Hippocampal formation (tissue), 2 donors: ENCODE measurements at regions not wholly inside any gene's neighbourhood (a gene's known extent, or its start where the extent isn't known, plus 50 kb on each side); places are given as distances from the start of the nearest gene placed in this dataset.
A peak's percentile ranks its signal among the peaks of the same experiment; 100 is the strongest.

Experiments
- DNase-seq, 2 donors: peaks; one replicate each; lab custom pipeline; 2025; lab: John Stamatoyannopoulos, UW

- DNase-seq: no peak
Measured at GRCh38 chr6:168157272-168158212, 78.5 kb upstream of the FRMD1 start.

- no peak for DNase-seq
Measured at GRCh38 chr6:168156742-168157265, 77.8 kb upstream of the FRMD1 start.

- no peak for DNase-seq
Measured at GRCh38 chr6:168155821-168156741, 77.1 kb upstream of the FRMD1 start.

GRCh38 chr6:168155193-168155592, 76.2 kb upstream of the FRMD1 start:
- DNase-seq: no peak

GRCh38 chr6:168154263-168154917, 75.4 kb upstream of the FRMD1 start:
- no peak for DNase-seq

- no peak for DNase-seq
Measured at GRCh38 chr6:168153553-168153952, 74.5 kb upstream of the FRMD1 start.

- DNase-seq: no peak
Measured at GRCh38 chr6:168152980-168153379, 74.0 kb upstream of the FRMD1 start.

- DNase-seq: no peak
Measured at GRCh38 chr6:168152306-168152963, 73.4 kb upstream of the FRMD1 start.

GRCh38 chr6:168150551-168151320, 71.7 kb upstream of the FRMD1 start:
- peak in 1 of 2 donors; percentile 20 for DNase-seq

GRCh38 chr6:168149015-168149414, 70.0 kb upstream of the FRMD1 start:
- DNase-seq: no peak

- no peak for DNase-seq
Measured at GRCh38 chr6:168148231-168148849, 69.3 kb upstream of the FRMD1 start.

GRCh38 chr6:168147205-168147738, 68.3 kb upstream of the FRMD1 start:
- no peak for DNase-seq

- no peak for DNase-seq
Measured at GRCh38 chr6:168145747-168146596, 67.0 kb upstream of the FRMD1 start.

GRCh38 chr6:168139121-168139520, 60.1 kb upstream of the FRMD1 start:
- DNase-seq: no peak

- no peak for DNase-seq
Measured at GRCh38 chr6:168138436-168138835, 59.4 kb upstream of the FRMD1 start.

- no peak for DNase-seq
Measured at GRCh38 chr6:168137024-168137423, 58.0 kb upstream of the FRMD1 start.

- DNase-seq: no peak
Measured at GRCh38 chr6:168136622-168137021, 57.6 kb upstream of the FRMD1 start.

GRCh38 chr6:168136001-168136400, 57.0 kb upstream of the FRMD1 start:
- DNase-seq: no peak
